Neutrophil (primary cell): ENCODE measurements at regions not wholly inside any gene's neighbourhood (a gene's known extent, or its start where the extent isn't known, plus 50 kb on each side); places are given as distances from the start of the nearest gene placed in this dataset.

ENCODE experiments used
- H3K27ac ChIP-seq: fragments of 200-600 bp; sonication (generic); 2 replicates; pipeline ENCODE4 v1.5.1; 2016; ENCODE audit warnings: mild to moderate bottlenecking, moderate library complexity
- H3K27me3 ChIP-seq: fragments of 200-600 bp; sonication (generic); 2 replicates; pipeline ENCODE4 v1.6.0; 2016; ENCODE audit warnings: mild to moderate bottlenecking
- H3K36me3 ChIP-seq: fragments of 200-600 bp; sonication (generic); 2 replicates; pipeline ENCODE4 v1.5.1; 2017
- H3K4me1 ChIP-seq, 2 experiments: fragments of 200-600 bp in 1 of 2; sonication (generic) in 1 of 2; 1 replicate in 1 of 2; 2 replicates in 1 of 2; pipeline versions ENCODE4 v1.5.1 to v1.6.1; 2013 to 2016; ENCODE audit warnings: low read depth in 1 of 2, low read length in 1 of 2, mild to moderate bottlenecking in 1 of 2, moderate library complexity in 1 of 2; ENCODE audit not compliant: control insufficient read depth in 1 of 2, insufficient read depth in 1 of 2
- H3K4me3 ChIP-seq, 2 experiments: fragments of 200-600 bp in 1 of 2; sonication (generic) in 1 of 2; 1 replicate in 1 of 2; 2 replicates in 1 of 2; pipeline ENCODE4 v1.5.1; 2013 to 2016; ENCODE audit warnings: low read depth in 1 of 2, low read length in 1 of 2, mild to moderate bottlenecking in 1 of 2, moderate library complexity in 1 of 2
- H3K9me3 ChIP-seq: fragments of 200-600 bp; sonication (generic); 2 replicates; pipeline ENCODE4 v1.5.1; 2016
- TF ChIP-seq, protein P1 (sequence below): fragments of 200-600 bp; sonication (generic); IDR thresholded peaks from 2 replicates; pipeline ENCODE4 v1.5.1; 2016; ENCODE audit warnings: antibody characterized with exemption

DNA sequence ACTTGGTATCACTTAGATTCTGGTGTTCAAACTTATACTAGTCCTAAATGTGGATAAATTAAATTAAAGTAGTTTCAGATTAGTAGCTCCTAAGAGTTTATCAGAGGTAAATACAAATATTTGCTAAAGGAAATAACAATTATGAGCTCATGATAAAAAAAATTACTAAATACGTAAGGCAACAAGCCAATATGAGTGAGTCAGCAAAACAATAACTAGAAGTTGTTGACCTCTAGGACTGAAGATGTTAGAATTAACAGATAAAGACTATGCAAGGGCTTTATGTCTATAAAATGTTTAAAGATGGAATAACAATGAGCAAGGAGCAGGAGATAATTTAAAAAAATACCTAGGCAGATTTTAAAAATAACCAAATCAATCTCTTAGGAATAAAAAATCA, 195.8 kb downstream of the CLCN4 start:
- TF ChIP-seq, protein P1, sequence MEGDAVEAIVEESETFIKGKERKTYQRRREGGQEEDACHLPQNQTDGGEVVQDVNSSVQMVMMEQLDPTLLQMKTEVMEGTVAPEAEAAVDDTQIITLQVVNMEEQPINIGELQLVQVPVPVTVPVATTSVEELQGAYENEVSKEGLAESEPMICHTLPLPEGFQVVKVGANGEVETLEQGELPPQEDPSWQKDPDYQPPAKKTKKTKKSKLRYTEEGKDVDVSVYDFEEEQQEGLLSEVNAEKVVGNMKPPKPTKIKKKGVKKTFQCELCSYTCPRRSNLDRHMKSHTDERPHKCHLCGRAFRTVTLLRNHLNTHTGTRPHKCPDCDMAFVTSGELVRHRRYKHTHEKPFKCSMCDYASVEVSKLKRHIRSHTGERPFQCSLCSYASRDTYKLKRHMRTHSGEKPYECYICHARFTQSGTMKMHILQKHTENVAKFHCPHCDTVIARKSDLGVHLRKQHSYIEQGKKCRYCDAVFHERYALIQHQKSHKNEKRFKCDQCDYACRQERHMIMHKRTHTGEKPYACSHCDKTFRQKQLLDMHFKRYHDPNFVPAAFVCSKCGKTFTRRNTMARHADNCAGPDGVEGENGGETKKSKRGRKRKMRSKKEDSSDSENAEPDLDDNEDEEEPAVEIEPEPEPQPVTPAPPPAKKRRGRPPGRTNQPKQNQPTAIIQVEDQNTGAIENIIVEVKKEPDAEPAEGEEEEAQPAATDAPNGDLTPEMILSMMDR, result no peak
- no peaks in the 10 kb centered on the region for H3K27me3 ChIP-seq
- no peak overlapping the region for H3K4me3 ChIP-seq
- no peaks in the 10 kb centered on the region for H3K9me3 ChIP-seq
- H3K36me3 ChIP-seq, result no peaks in the 10 kb centered on the region
- no peak overlapping the region for H3K27ac ChIP-seq
- no peaks in the 10 kb centered on the region for H3K4me1 ChIP-seq

GRCh38 chrX:10356979-10357378, 200.2 kb downstream of the CLCN4 start:
- Histone ChIP-seq H3K36me3 (no peaks in the 10 kb centered on the region), H3K27me3 (no peaks in the 10 kb centered on the region), H3K4me1 (no peaks in the 10 kb centered on the region), H3K4me3 (no peak overlapping the region), H3K9me3 (no peaks in the 10 kb centered on the region), H3K27ac (no peak overlapping the region)
- TF ChIP-seq, protein P1, result no peak

DNA sequence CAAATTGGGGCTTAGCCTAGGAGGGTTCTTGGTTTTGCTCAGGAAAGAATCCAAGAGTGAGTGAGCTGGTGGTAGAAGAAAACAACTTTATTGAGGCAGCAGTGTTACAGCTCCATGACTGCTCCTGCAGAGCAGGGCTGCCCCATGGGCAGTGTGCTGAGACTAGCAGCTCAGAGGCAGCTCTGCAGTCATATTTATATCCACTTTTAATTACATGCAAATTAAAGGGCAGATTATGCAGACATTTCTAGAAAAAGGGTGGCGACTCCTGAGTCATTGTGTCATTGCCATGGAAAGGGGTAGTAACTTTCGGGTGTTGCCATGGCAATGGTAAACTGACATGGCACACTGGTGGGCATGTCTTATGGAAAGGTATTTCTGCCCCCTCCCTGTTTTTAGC, 202.2 kb downstream of the CLCN4 start:
- TF ChIP-seq, protein P1, result no peak
- Histone ChIP-seq H3K9me3 (no peaks in the 10 kb centered on the region), H3K4me1 (no peaks in the 10 kb centered on the region), H3K36me3 (no peaks in the 10 kb centered on the region), H3K27ac (no peak overlapping the region), H3K4me3 (no peak overlapping the region), H3K27me3 (no peaks in the 10 kb centered on the region)

- Histone ChIP-seq H3K4me1 (no peaks in the 10 kb centered on the region), H3K9me3 (no peaks in the 10 kb centered on the region), H3K36me3 (no peaks in the 10 kb centered on the region), H3K27ac (no peak overlapping the region), H3K27me3 (no peaks in the 10 kb centered on the region), H3K4me3 (no peak overlapping the region)
- TF ChIP-seq, protein P1, result no peak
These were observed 203.3 kb downstream of the CLCN4 start for GRCh38 chrX:10360116-10360515.

DNA sequence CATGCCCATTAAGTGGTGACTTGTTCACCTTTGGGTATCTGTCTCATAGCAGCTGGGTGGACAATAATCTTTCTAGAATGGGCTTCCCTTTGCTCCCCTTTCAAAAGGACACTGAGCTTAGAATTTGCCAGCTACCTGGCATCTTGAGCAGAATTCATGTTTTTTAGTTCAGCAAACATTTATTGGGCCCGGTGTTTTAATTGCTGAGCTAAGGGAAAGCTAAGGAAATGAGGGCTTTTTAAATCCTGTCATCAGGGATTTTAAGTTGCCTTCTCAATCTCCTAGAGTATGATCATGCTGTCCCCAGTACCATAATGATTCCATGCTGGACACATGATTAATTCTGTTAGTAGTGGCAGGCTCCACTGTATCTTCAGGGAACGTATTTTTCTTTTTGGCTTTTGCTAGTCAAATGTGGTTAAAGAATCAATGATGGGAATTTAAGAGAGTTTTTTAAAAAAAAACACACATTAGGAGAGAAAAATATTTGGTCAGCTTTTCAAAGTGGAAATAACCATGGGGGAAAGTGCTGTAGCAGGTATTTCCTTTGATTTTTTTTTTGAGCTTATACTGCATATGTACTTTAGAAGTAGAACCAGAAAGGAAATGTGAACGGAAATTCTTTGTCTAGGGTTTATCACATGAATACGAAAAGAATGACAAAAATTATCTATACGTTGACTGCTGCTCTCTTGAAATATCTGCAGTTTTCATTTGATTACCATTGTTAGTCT, 208.9 kb downstream of the CLCN4 start:
- no peaks in the 10 kb centered on the region for H3K27me3 ChIP-seq
- no peak overlapping the region for H3K27ac ChIP-seq
- H3K9me3 ChIP-seq, result no peaks in the 10 kb centered on the region
- TF ChIP-seq, protein P1, result no peak
- H3K36me3 ChIP-seq, result no peaks in the 10 kb centered on the region
- no peaks in the 10 kb centered on the region for H3K4me1 ChIP-seq
- H3K4me3 ChIP-seq, result no peak overlapping the region
